ENCODE measurements at regions not wholly inside any gene's neighbourhood (a gene's known extent, or its start where the extent isn't known, plus 50 kb on each side); places are given as distances from the start of the nearest gene placed in this dataset.
A peak's percentile ranks its signal among the peaks of the same experiment; 100 is the strongest.

- H3K4me3 ChIP-seq (ENCODE audit: low read depth, low read length): peak overlapping the region; percentile 72
- peak; percentile 45 for DNase-seq (ENCODE audit: low read depth)
- TF ChIP-seq CTCF (IDR thresholded peaks at IDR 0.05; ENCODE audit: control insufficient read depth, extremely low read depth, insufficient read depth): no peak
Observed at GRCh38 chr6:27133281-27134227, 113.9 kb upstream of the PRSS16 start.

DNA sequence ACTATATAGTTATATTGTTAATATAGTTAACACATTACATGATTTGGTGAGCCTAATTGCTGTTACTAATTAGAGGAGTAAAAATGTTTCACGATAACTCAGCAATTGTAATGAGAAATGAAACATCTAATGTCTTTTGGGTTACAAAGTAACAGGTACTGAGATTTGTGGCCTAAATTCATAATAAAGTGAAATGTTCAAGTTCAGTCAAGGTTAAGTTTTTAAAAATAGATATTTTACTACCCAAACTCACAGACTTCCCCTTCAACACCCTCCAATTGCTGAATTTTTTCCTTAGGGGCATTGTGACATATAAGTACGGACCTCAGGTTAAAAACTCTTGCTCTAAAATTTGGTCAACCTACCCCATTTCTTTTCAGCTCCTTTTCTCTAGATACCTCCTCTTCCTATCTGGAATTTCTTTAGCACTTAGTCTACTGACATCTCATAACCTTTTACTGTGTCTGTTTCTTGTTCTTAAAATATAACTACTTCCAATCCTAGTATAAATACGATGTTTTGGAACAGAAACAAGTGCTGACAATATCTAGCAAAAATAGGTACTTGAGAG, 112.3 kb upstream of the PRSS16 start:
- DNase-seq (ENCODE audit: low read depth): no peak
- no peak overlapping the region for H3K4me3 ChIP-seq (ENCODE audit: low read depth, low read length)
- no peak for TF ChIP-seq CTCF (IDR thresholded peaks at IDR 0.05; ENCODE audit: control insufficient read depth, extremely low read depth, insufficient read depth)

DNA sequence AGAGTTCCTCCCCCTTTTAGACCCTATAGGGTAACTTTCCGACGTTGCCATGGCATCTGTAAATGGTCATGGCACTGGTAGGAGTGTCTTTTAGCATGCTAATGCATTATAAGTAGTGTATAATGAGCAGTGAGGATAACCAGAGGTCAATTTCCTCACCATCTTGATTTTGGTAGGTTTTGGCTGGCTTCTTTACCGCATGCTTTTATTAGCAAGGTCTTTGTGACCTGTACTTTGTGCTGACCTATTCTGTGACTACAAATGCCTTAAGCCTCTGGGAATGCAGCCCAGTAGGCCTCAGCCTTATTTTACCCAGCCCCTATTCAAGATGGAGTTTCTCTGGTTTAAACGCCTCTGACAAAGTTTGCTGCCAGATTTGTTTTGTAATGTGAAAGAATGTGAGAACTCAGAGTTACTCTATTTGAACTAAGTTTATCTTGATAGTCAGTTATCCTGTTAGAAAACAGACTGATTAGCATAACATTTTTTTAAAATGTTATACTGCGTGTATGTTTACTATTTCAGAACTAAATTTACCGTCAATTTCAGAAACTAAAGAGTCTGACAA, 111.3 kb upstream of the PRSS16 start:
- TF ChIP-seq CTCF (IDR thresholded peaks at IDR 0.05; ENCODE audit: control insufficient read depth, extremely low read depth, insufficient read depth): no peak
- H3K4me3 ChIP-seq (ENCODE audit: low read depth, low read length): no peak overlapping the region
- DNase-seq (ENCODE audit: low read depth): no peak

- no peak for TF ChIP-seq CTCF (IDR thresholded peaks at IDR 0.05; ENCODE audit: control insufficient read depth, extremely low read depth, insufficient read depth)
- H3K4me3 ChIP-seq (ENCODE audit: low read depth, low read length): no peak overlapping the region
- DNase-seq (ENCODE audit: low read depth): no peak
Observed at GRCh38 chr6:27136978-27137814, 110.3 kb upstream of the PRSS16 start.

DNA sequence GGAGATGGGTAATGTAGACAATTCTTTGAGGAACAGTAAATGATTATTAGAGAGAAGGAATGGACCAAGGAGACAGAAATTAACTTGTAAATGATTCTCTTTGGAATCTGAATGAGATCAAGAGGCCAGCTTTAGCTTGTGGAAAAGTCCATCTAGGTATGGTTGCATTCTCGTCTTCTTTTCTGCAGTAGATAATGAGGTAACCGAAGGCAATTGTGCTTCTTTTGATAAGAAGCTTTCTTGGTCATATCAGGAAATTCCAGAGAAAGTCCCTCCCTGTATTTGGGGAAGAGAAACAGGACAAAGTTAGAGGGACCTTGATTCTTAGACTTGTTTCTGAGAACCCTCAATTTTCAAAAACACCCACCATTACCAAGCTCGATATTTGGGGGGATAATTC, 109.1 kb upstream of the PRSS16 start:
- H3K4me3 ChIP-seq (ENCODE audit: low read depth, low read length): no peak overlapping the region
- DNase-seq (ENCODE audit: low read depth): no peak
- no peak for TF ChIP-seq CTCF (IDR thresholded peaks at IDR 0.05; ENCODE audit: control insufficient read depth, extremely low read depth, insufficient read depth)

DNA sequence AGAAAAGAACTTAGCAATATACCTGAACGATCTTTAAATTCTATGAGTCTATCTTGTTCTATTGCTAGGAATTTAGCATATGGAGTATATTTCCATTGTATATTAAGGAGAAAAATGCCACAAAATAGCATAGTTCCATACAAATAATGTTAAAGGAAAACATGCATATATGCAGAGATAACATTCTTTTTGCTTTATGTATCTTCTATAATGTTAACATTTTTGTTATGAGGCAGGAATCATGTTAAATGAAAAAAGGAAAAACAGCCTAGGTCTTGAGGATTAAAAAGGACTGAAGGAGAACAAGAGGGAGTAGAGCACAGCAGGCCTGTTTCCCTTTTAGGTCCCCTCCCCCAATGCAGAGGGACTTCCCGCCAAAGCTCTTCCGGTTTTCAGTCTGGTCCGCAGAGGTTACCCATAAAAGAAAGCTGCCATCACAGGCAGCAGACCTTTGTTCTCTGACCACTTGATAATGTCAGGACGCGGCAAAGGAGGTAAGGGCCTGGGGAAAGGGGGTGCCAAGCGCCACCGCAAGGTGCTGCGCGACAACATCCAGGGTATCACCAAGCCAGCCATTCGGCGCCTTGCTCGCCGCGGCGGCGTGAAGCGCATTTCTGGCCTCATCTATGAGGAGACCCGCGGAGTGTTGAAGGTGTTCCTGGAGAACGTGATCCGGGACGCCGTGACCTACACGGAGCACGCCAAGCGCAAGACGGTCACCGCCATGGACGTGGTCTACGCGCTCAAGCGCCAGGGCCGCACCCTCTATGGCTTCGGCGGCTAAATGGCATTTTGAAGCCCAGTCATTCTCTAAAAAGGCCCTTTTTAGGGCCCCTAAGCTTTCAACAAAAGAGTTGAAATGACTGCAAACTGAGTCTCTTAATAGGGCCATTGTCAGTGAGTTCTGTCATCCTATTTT, 108.4 kb upstream of the PRSS16 start:
- no peak for TF ChIP-seq CTCF (IDR thresholded peaks at IDR 0.05; ENCODE audit: control insufficient read depth, extremely low read depth, insufficient read depth)
- no peak for DNase-seq (ENCODE audit: low read depth)
- H3K4me3 ChIP-seq (ENCODE audit: low read depth, low read length): no peak overlapping the region
